Smooth muscle cell (in vitro differentiated cells): ENCODE measurements at regions not wholly inside any gene's neighbourhood (a gene's known extent, or its start where the extent isn't known, plus 50 kb on each side); places are given as distances from the start of the nearest gene placed in this dataset.
"Not testable (repeated sequence)": the region's sequence is repeated elsewhere in the genome, so short reads cannot be mapped to it uniquely, and the experiment has no call there.

ENCODE experiments used
- DNase-seq: peaks from one replicate; lab custom pipeline; 2025; ENCODE audit not compliant: unreplicated experiment; lab: John Stamatoyannopoulos, UW
- H2AFZ ChIP-seq: fragments of 200-600 bp; sonication (generic); 2 replicates; pipeline ENCODE4 v1.6.0; 2016; ENCODE audit warnings: antibody characterized with exemption, low read depth, mild to moderate bottlenecking
- H3F3A ChIP-seq: fragments of 200-600 bp; sonication (generic); 2 replicates; pipeline ENCODE4 v1.6.0; 2017; ENCODE audit warnings: antibody characterized with exemption, low read depth
- H3K27ac ChIP-seq: fragments of 200-600 bp; sonication (generic); 2 replicates; pipeline ENCODE4 v1.5.1; 2016; ENCODE audit warnings: low read depth, mild to moderate bottlenecking
- H3K27me3 ChIP-seq: fragments of 200-600 bp; sonication (generic); 2 replicates; pipeline ENCODE4 v1.6.1; 2016; ENCODE audit warnings: low read depth, mild to moderate bottlenecking
- H3K36me3 ChIP-seq: fragments of 200-600 bp; sonication (generic); 2 replicates; pipeline ENCODE4 v1.5.1; 2016; ENCODE audit warnings: low read depth
- H3K4me1 ChIP-seq: fragments of 200-600 bp; sonication (generic); 2 replicates; pipeline ENCODE4 v1.5.1; 2016; ENCODE audit warnings: low read depth
- H3K4me2 ChIP-seq: fragments of 200-600 bp; sonication (generic); 2 replicates; pipeline ENCODE4 v1.6.0; 2016; ENCODE audit warnings: mild to moderate bottlenecking
- H3K4me3 ChIP-seq: fragments of 200-600 bp; sonication (generic); 2 replicates; pipeline ENCODE4 v1.5.1; 2016; ENCODE audit warnings: mild to moderate bottlenecking
- H3K79me2 ChIP-seq: fragments of 200-600 bp; sonication (generic); 2 replicates; pipeline ENCODE4 v1.6.0; 2016; ENCODE audit warnings: low read depth, mild to moderate bottlenecking
- H3K9ac ChIP-seq: fragments of 200-600 bp; sonication (generic); 2 replicates; pipeline ENCODE4 v1.6.0; 2016; ENCODE audit warnings: low read depth
- H3K9me3 ChIP-seq: fragments of 200-600 bp; sonication (generic); replicated peaks from 2 replicates; pipeline ENCODE4 v1.5.1; 2016; ENCODE audit warnings: low read depth
- H4K20me1 ChIP-seq: fragments of 200-600 bp; sonication (generic); 2 replicates; pipeline ENCODE4 v1.6.0; 2016; ENCODE audit warnings: low read depth
- WGBS: methylation state at CpG from one replicate; pipeline ENCODE4 v1.1.7; 2016; ENCODE audit warnings: low lambda C conversion rate; 5-methylcytosine and 5-hydroxymethylcytosine counted together
- TF ChIP-seq, protein P1 (sequence below): fragments of 200-600 bp; sonication (generic); IDR thresholded peaks from 2 replicates; pipeline ENCODE4 v1.5.1; 2017; ENCODE audit warnings: borderline replicate concordance, mild to moderate bottlenecking, antibody characterized with exemption; ENCODE audit not compliant: insufficient read depth, poor library complexity, severe bottlenecking

DNA sequence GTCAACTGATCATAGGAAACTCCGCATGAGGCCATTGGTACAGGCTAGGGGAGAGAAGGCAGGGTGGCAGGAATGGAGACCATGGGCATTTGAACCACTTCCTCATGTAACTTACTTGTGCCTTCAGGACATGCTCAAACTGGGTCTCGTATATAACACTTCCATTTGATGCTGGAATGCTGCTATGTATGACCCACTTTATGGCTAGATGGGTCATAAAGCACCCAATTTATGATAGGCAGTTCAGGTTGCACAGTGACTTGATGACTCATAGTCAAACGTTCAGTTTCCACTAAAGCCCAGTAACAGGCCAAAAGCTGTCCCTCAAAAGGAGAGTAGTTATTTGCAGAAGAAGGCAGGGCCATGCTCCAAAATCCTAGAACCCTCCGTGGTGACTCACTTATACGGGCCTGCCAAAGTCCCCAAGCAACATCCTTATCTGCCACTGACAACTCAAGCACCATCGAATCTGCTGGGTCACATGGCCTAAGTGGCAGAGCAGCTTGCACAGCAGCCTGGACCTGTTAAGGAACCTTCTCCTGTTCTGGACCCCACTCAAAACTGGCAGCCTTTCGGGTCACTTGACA lies 236.4 kb downstream of the ZC4H2 start:
- WGBS = 70% methylated on average over 7 of the region's 7 CpGs
- no peak overlapping the region for H3K4me2 ChIP-seq
- H3K27ac ChIP-seq = no peak overlapping the region
- H3K4me3 ChIP-seq = no peak overlapping the region
- no peaks in the 10 kb centered on the region for H3K9me3 ChIP-seq
- H2AFZ ChIP-seq = no peak overlapping the region
- no peaks in the 10 kb centered on the region for H3K4me1 ChIP-seq
- H3K36me3 ChIP-seq = no peaks in the 10 kb centered on the region
- no peaks in the 10 kb centered on the region for H3K79me2 ChIP-seq
- H3K27me3 ChIP-seq = no peaks in the 10 kb centered on the region
- H3K9ac ChIP-seq = no peak overlapping the region
- TF ChIP-seq, protein P1, sequence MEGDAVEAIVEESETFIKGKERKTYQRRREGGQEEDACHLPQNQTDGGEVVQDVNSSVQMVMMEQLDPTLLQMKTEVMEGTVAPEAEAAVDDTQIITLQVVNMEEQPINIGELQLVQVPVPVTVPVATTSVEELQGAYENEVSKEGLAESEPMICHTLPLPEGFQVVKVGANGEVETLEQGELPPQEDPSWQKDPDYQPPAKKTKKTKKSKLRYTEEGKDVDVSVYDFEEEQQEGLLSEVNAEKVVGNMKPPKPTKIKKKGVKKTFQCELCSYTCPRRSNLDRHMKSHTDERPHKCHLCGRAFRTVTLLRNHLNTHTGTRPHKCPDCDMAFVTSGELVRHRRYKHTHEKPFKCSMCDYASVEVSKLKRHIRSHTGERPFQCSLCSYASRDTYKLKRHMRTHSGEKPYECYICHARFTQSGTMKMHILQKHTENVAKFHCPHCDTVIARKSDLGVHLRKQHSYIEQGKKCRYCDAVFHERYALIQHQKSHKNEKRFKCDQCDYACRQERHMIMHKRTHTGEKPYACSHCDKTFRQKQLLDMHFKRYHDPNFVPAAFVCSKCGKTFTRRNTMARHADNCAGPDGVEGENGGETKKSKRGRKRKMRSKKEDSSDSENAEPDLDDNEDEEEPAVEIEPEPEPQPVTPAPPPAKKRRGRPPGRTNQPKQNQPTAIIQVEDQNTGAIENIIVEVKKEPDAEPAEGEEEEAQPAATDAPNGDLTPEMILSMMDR = no peak
- no peaks in the 10 kb centered on the region for H3F3A ChIP-seq
- H4K20me1 ChIP-seq = no peaks in the 10 kb centered on the region
- DNase-seq = no peak

GRCh38 chrX:64698317-64698716 lies 277.9 kb downstream of the ZC4H2 start:
- H4K20me1 ChIP-seq = no peaks in the 10 kb centered on the region
- H3K4me3 ChIP-seq = no peak overlapping the region
- no peaks in the 10 kb centered on the region for H3K4me1 ChIP-seq
- TF ChIP-seq, protein P1 = no peak
- no peaks in the 10 kb centered on the region for H3K36me3 ChIP-seq
- no peak overlapping the region for H3K9ac ChIP-seq
- WGBS = 81% methylated on average over 9 of the region's 9 CpGs
- H3K27ac ChIP-seq = no peak overlapping the region
- H3K9me3 ChIP-seq = peaks cover 9% of the 10 kb centered on the region
- H3K4me2 ChIP-seq = no peak overlapping the region
- no peaks in the 10 kb centered on the region for H3F3A ChIP-seq
- no peaks in the 10 kb centered on the region for H3K79me2 ChIP-seq
- H3K27me3 ChIP-seq = no peaks in the 10 kb centered on the region
- no peak for DNase-seq
- no peak overlapping the region for H2AFZ ChIP-seq

- 72% methylated on average over 7 of the region's 7 CpGs for WGBS
- H4K20me1 ChIP-seq, H2AFZ ChIP-seq, H3K9ac ChIP-seq, H3K27ac ChIP-seq, DNase-seq, H3K9me3 ChIP-seq, H3K4me2 ChIP-seq, H3K4me3 ChIP-seq, H3F3A ChIP-seq, H3K4me1 ChIP-seq, H3K79me2 ChIP-seq, H3K27me3 ChIP-seq, H3K36me3 ChIP-seq: not testable (repeated sequence)
These were observed 280.9 kb downstream of the ZC4H2 start for GRCh38 chrX:64695372-64695771.

DNA sequence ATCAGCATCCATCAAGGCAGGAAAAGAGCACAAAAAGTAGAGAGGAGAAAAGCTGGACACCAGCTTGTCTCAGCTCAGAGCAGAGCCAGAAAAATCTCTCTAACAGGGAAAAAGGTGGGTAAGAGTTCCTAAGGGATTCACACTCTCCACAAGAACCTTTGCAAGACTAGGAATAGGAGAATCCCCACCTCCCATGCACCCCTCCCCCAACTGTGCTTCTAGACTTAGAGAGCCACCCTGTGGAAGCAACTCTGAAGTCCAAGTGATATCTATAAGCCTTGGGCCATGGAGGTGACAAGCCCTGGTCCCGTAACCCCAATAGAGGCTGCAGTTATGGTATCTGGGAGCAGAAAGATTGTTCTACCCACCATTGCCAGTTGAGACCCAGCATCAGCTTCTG lies 267.6 kb upstream of the MTMR8 start:
- H3K36me3 ChIP-seq = no peaks in the 10 kb centered on the region
- H3F3A ChIP-seq = no peaks in the 10 kb centered on the region
- H3K79me2 ChIP-seq = no peaks in the 10 kb centered on the region
- peaks cover 4% of the 10 kb centered on the region for H3K9me3 ChIP-seq
- H4K20me1 ChIP-seq = no peaks in the 10 kb centered on the region
- TF ChIP-seq, protein P1 = no peak
- H3K27ac ChIP-seq = no peak overlapping the region
- H3K9ac ChIP-seq = no peak overlapping the region
- no peak overlapping the region for H3K4me3 ChIP-seq
- WGBS = 89% methylated on average over 1 of the region's 1 CpG
- no peak overlapping the region for H2AFZ ChIP-seq
- H3K4me2 ChIP-seq = no peak overlapping the region
- DNase-seq = no peak
- H3K4me1 ChIP-seq = no peaks in the 10 kb centered on the region
- no peaks in the 10 kb centered on the region for H3K27me3 ChIP-seq

- not testable (repeated sequence) for H3K4me2 ChIP-seq, H3K36me3 ChIP-seq, H3K4me3 ChIP-seq, H3K79me2 ChIP-seq, H3K27me3 ChIP-seq, H2AFZ ChIP-seq, H3K9me3 ChIP-seq, H3K4me1 ChIP-seq, H3K9ac ChIP-seq, DNase-seq, H4K20me1 ChIP-seq, H3F3A ChIP-seq, H3K27ac ChIP-seq
- WGBS = 34% methylated on average over 6 of the region's 6 CpGs
These were observed 262.0 kb upstream of the MTMR8 start for GRCh38 chrX:64657229-64657628.
